ENCODE measurements at regions not wholly inside any gene's neighbourhood (a gene's known extent, or its start where the extent isn't known, plus 50 kb on each side); places are given as distances from the start of the nearest gene placed in this dataset.

- TF ChIP-seq ZNF462 (CRISPR knock-in tag; IDR thresholded peaks at IDR 0.05) (no peak), CTCF (conservative IDR thresholded peaks at IDR 0.05; ENCODE audit: low read depth in 2 of 2) (no peak), POLR2AphosphoS5 (IDR thresholded peaks at IDR 0.05; ENCODE audit: low read depth) (no peak), ETS1 (IDR thresholded peaks at IDR 0.05) (no peak)
These were observed 319.6 kb downstream of the ZNF536 start (continued) for GRCh38 chr19:30691819-30692166.

- Mint-ChIP-seq H3K9me3 (no peaks in the 10 kb centered on the region), H3K36me3 (ENCODE audit: low read depth) (no peaks in the 10 kb centered on the region), H3K27me3 (ENCODE audit: insufficient read depth, low read depth, poor library complexity) (peaks cover 10% of the 10 kb centered on the region), H3K4me3 (peak overlapping the region; percentile 37), H3K4me1 (peaks cover 57% of the 10 kb centered on the region), H3K27ac (peak overlapping the region; percentile 78)
- no peaks in the 10 kb centered on the region for H3K79me2 ChIP-seq (replicated peaks; ENCODE audit: insufficient read depth)
- peak overlapping the region; percentile 46 for H3K4me2 ChIP-seq
- 0 out of 2 replicates have a peak, but pooled peaks cover 2% of the 10 kb centered on the region for H3K36me3 ChIP-seq (ENCODE audit: insufficient read depth)
- H3K9me2 ChIP-seq (ENCODE audit: insufficient read depth), result no peaks in the 10 kb centered on the region
- H3F3A ChIP-seq (replicated peaks; ENCODE audit: low read depth), result no peaks in the 10 kb centered on the region
- peak overlapping the region; percentile 90 for H2AFZ ChIP-seq
- no peak overlapping the region for H3K4me3 ChIP-seq
- H3K27ac ChIP-seq (ENCODE audit: low read depth), result peak overlapping the region; percentile 62
- H4K20me1 ChIP-seq (replicated peaks; ENCODE audit: insufficient read depth), result no peaks in the 10 kb centered on the region
- ATAC-seq (no peak; the same call in 2 of the 3 replicates), DNase-seq (ENCODE audit: low spot score) (peak; percentile 19)
- peaks cover 59% of the 10 kb centered on the region for H3K4me1 ChIP-seq (ENCODE audit: insufficient read depth)
- no peaks in the 10 kb centered on the region for H3K27me3 ChIP-seq (ENCODE audit: insufficient read depth)
- TF ChIP-seq STAT1 (IDR thresholded peaks at IDR 0.05; ENCODE audit: unreplicated experiment) (no peak), ZNF462 (CRISPR knock-in tag; IDR thresholded peaks at IDR 0.05) (no peak)
These were observed 319.0 kb downstream of the ZNF536 start for GRCh38 chr19:30690935-30691818.
